ENCODE measurements at regions not wholly inside any gene's neighbourhood (a gene's known extent, or its start where the extent isn't known, plus 50 kb on each side); places are given as distances from the start of the nearest gene placed in this dataset.

GRCh38 chr11:15536438-15536837, 421.7 kb downstream of the INSC start:
- no peak for DNase-seq (ENCODE audit: low read depth in 2 of 2)

- no peak for DNase-seq (ENCODE audit: low read depth in 2 of 2)
Measured at GRCh38 chr11:15539645-15540044, 424.9 kb downstream of the INSC start.

- DNase-seq (ENCODE audit: low read depth in 2 of 2): no peak
Measured at GRCh38 chr11:15541079-15541478, 426.4 kb downstream of the INSC start.

- DNase-seq (ENCODE audit: low read depth in 2 of 2): no peak
Measured at GRCh38 chr11:15544353-15544752, 429.6 kb downstream of the INSC start.

- no peak for DNase-seq (ENCODE audit: low read depth in 2 of 2)
Measured at GRCh38 chr11:15547685-15548084, 433.0 kb downstream of the INSC start.

- no peak for DNase-seq (ENCODE audit: low read depth in 2 of 2)
Measured at GRCh38 chr11:15551901-15552851, 437.5 kb downstream of the INSC start.

- DNase-seq (ENCODE audit: low read depth in 2 of 2): no peak
Measured at GRCh38 chr11:15555161-15555560, 440.4 kb downstream of the INSC start.

GRCh38 chr11:15557457-15558230, 442.9 kb downstream of the INSC start:
- DNase-seq (ENCODE audit: low read depth in 2 of 2): no peak

- DNase-seq (ENCODE audit: low read depth in 2 of 2): no peak
Measured at GRCh38 chr11:15558513-15559181, 443.9 kb downstream of the INSC start.

- DNase-seq (ENCODE audit: low read depth in 2 of 2): no peak
Measured at GRCh38 chr11:15560689-15561467, 446.2 kb downstream of the INSC start.

- DNase-seq (ENCODE audit: low read depth in 2 of 2): no peak
Measured at GRCh38 chr11:15562230-15562629, 447.5 kb downstream of the INSC start.

- no peak for DNase-seq (ENCODE audit: low read depth in 2 of 2)
Measured at GRCh38 chr11:15563054-15563453, 448.3 kb downstream of the INSC start.

GRCh38 chr11:15565880-15566279, 451.2 kb downstream of the INSC start:
- DNase-seq (ENCODE audit: low read depth in 2 of 2): no peak

GRCh38 chr11:15568440-15568839, 453.7 kb downstream of the INSC start:
- DNase-seq (ENCODE audit: low read depth in 2 of 2): no peak

- DNase-seq (ENCODE audit: low read depth in 2 of 2): no peak
Measured at GRCh38 chr11:15569305-15570025, 454.7 kb downstream of the INSC start.

- DNase-seq (ENCODE audit: low read depth in 2 of 2): no peak
Measured at GRCh38 chr11:15575409-15575808, 460.7 kb downstream of the INSC start.

GRCh38 chr11:15576769-15577168, 462.0 kb downstream of the INSC start:
- DNase-seq (ENCODE audit: low read depth in 2 of 2): no peak

- DNase-seq (ENCODE audit: low read depth in 2 of 2): no peak
Measured at GRCh38 chr11:15577519-15577918, 462.8 kb downstream of the INSC start.

GRCh38 chr11:15579287-15580001, 464.7 kb downstream of the INSC start:
- DNase-seq (ENCODE audit: low read depth in 2 of 2): no peak
